GM23248 (cell line): ENCODE measurements at regions not wholly inside any gene's neighbourhood (a gene's known extent, or its start where the extent isn't known, plus 50 kb on each side); places are given as distances from the start of the nearest gene placed in this dataset.

ENCODE experiments used
- EZH2 ChIP-seq: fragments of 200-600 bp; sonication (generic); IDR thresholded peaks from 2 replicates; pipeline ENCODE4 v1.6.1; 2018; ENCODE audit warnings: antibody characterized with exemption, mild to moderate bottlenecking; ENCODE audit not compliant: insufficient read depth, poor library complexity, severe bottlenecking
- EZH2phosphoT487 ChIP-seq: fragments of 200-600 bp; sonication (generic); IDR thresholded peaks from 2 replicates; pipeline ENCODE4 v1.6.1; 2018; ENCODE audit warnings: antibody characterized with exemption, moderate library complexity, mild to moderate bottlenecking, low read depth; ENCODE audit not compliant: insufficient read depth

GRCh38 chr1:30087465-30087864 is 635.9 kb downstream of the MATN1 start:
- no peak for TF ChIP-seq EZH2
- no peak for TF ChIP-seq EZH2phosphoT487
